Erythroblast (primary cell): ENCODE measurements at regions not wholly inside any gene's neighbourhood (a gene's known extent, or its start where the extent isn't known, plus 50 kb on each side); places are given as distances from the start of the nearest gene placed in this dataset.

Experiments used
- GATA1 ChIP-seq: IDR thresholded peaks from 2 replicates; pipeline ENCODE4 v1.6.1; 2011; ENCODE audit warnings: low read depth, mild to moderate bottlenecking, control low read depth, low read length, moderate library complexity
- POLR2A ChIP-seq: IDR thresholded peaks from 2 replicates; pipeline ENCODE4 v1.6.1; 2011; ENCODE audit warnings: mild to moderate bottlenecking, low read length

DNA sequence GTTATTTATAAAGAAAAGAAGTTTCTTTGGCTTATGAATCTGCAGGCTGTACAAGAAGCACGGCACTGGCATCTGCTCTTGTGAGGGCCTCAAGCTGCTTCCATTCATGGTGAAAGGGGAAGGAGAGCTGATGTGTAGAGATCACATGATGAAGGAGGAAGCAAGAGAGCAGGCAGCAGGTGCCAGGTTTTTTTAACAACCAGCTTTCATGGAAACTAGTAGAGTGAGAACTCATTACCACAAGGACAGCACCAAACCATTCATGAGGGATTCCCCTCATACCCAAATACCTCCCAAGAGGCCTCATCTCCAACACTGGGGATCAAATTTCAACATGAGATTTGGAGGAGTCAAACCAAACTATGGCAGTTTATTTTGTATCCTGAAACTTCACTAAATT, 85.8 kb upstream of the CAMK1G start:
- TF ChIP-seq POLR2A = no peak
- no peak for TF ChIP-seq GATA1
